GM23248 (cell line): ENCODE measurements at regions not wholly inside any gene's neighbourhood (a gene's known extent, or its start where the extent isn't known, plus 50 kb on each side); places are given as distances from the start of the nearest gene placed in this dataset.

ENCODE experiments used
- EZH2 ChIP-seq: fragments of 200-600 bp; sonication (generic); IDR thresholded peaks from 2 replicates; pipeline ENCODE4 v1.6.1; 2018; ENCODE audit warnings: antibody characterized with exemption, mild to moderate bottlenecking; ENCODE audit not compliant: insufficient read depth, poor library complexity, severe bottlenecking
- EZH2phosphoT487 ChIP-seq: fragments of 200-600 bp; sonication (generic); IDR thresholded peaks from 2 replicates; pipeline ENCODE4 v1.6.1; 2018; ENCODE audit warnings: antibody characterized with exemption, moderate library complexity, mild to moderate bottlenecking, low read depth; ENCODE audit not compliant: insufficient read depth

DNA sequence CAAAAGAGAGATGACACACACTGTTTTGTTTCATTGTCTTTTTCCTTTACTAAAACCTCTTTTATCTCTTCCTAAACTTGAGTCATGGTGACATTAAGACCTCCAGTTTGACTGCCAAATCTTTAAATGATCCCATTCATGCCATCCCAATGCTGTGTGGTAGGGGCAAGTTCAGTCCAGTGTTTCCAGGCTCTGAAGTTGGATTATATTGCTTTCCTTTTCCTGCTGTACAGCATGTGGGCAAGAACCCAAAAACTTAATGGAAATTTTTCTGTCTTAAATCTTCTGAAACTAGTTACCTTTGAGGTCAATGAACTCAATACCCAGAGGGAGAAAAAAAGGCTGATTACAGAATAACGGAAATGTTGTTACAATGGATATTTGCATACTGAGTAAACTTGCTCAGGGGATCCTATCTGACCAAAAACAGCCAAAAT is 187.1 kb upstream of the FAR2 start:
- TF ChIP-seq EZH2: no peak
- no peak for TF ChIP-seq EZH2phosphoT487
